Hematopoietic multipotent progenitor cell treated with erythropoietin and hydrocortisone succinate and interleukin-3 and kit ligand, for 6 days (in vitro differentiated cells): ENCODE measurements at regions not wholly inside any gene's neighbourhood (a gene's known extent, or its start where the extent isn't known, plus 50 kb on each side); places are given as distances from the start of the nearest gene placed in this dataset.
"Not testable (repeated sequence)": the region's sequence is repeated elsewhere in the genome, so short reads cannot be mapped to it uniquely, and the experiment has no call there.

ENCODE experiments used
- DNase-seq: peaks from one replicate; pipeline ENCODE4 v3.0.0-alpha.2; 2015

DNA sequence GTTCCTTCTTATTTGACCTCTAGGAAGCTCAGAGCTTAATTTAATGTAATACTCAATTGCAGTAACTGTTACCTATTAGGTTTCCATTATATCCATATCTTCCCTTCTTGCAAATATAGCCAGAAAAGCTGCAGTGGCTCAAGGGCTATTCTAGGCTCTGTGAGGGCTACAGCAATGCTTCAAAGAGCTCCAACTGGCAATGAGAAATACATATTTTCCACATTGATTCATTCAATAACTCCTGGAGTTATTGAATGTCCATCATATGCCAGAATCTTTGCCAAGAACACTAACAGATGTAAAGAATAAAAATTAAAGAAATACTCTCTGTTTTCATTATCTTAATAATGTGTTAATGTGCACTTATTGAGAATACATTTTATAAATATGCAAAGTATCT, 396.9 kb upstream of the PAPPA start:
- DNase-seq: no peak

DNA sequence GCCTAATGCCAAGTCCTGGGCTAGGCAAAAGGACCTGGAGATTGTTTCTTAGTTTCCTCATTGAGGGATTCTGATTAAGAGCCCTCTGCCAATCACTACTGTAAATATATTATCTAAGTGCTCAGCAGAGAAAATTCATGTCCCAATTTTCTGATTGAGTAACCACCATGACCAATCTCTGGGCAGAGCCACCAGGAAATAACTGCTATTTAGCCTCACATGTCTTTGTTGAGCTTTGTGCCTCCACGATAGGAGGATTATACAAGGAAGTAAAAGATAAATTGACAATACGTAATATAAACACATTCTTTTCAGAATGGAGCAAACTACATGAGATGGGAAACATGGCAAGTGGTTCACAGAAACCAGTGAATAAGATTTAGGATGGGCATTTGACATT, 396.1 kb upstream of the PAPPA start:
- DNase-seq: no peak

DNA sequence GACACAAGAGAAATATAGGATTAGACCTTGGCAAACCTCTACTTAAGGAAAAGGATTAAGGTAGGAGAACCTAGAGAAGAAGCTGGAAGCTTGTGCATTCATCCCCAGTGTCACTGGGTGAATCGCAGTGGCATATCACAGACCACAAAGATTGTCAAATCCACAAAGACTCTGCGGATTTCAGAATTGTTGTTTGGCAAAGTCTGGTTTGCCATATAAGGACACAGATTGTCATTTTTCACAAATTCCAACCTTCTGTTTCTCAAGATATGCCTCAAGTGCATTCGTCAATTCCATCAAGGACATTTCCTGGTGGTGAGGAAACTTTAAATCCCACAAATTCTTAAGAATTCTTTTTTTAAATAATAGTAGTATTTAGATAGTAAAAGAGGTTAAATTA, 395.1 kb upstream of the PAPPA start:
- DNase-seq: no peak

DNA sequence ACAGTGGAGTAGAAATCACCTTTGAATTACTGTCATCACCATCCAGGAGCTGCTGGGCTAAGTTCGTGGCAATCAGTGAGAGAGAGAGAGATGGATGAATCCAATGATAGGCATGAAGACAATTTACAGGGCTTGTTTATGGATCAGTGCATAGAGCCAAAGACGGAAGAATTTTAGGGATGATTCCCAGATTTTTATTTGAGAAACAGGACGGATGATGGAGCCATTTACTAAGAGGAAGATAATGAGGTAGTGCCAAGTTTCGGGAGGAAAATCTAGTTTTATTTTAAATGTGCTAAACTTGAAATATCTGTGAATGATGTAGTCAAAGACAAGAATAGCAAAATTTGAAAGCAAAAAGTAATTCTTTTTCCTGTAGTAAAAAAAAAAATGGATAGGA, 394.2 kb upstream of the PAPPA start:
- DNase-seq: no peak

DNA sequence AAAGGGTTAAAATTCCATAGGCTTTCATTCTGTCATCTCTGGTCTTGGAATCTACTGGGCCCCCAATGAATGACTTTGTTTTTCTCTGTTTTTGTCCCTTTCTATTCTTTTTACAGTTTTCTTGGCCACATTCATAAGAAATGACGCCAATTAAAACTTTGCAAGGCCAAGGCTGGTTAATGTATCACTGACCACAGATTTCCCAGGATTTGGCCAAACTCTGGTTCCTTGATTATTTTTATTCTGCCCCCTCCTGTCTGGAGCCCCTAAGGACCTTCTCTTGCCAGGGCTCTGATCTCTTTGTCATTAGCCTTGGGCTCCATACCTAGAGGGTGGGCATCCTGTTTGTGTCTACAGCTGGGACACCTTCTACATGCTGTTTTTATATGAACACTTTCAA, 388.9 kb upstream of the PAPPA start:
- DNase-seq: no peak

DNA sequence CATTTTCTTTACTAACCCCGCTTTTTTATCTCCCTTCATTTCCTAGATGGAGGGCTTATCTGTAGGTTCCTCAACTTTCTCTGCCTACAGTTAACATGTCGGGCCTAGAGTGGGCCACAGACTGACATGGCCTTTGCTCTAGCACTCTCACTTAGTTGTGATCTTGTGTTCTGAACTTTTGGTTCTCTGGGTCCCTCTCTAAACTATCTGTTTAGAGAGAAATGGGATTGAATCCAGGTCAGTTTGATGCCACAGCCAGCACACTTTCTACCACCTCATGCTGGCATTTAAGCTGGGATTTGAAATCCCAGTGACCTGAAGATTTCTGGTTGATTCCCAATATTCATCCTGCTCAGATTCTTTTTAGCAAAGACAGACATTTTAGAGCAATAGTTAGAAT, 388.5 kb upstream of the PAPPA start:
- no peak for DNase-seq

DNA sequence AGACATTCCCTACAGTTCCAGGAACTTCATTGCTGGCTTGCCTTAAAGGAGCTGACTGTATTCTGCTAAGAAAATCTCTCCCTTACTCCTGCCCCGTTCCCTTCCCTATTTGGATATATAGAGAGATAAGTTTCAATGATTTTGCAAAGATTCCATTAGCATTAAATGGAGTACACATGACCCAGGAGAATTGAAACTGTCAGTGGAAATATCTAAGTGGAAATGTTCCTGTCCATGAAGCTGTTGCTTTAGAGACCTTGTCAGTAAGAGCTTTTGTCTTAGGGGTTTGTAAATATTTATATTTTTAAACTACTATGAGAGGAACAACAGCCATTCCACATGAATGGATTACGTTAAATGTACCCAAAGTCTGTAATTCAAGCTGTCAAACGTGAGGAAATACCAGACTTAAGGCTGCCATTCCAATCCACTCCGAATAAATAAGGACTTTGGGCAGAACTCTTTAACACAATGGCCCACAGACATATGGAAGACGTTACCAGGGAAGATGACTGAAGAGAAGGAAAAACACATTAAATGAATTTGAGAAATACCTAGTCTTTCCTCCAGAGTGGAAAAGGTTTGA, 387.1 kb upstream of the PAPPA start:
- DNase-seq: no peak

DNA sequence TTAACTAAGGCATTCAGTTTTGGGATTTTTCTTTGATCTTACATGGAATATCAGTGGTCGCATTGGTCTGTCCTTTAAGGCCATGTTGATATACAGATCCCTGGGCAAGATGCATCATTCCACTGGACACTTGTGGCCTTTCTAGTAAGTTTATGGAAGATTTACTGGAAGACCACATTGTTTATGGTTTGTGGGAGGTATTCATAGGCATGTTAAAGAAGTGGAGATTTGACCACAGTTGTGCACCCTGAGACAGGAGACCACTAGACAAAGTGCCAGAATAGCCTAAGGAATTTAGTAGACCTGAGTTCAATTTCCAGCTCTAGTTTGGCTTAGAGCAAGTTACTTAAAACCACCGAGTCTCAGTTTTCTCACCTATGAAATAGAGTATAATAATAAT, 383.1 kb upstream of the PAPPA start:
- no peak for DNase-seq

DNA sequence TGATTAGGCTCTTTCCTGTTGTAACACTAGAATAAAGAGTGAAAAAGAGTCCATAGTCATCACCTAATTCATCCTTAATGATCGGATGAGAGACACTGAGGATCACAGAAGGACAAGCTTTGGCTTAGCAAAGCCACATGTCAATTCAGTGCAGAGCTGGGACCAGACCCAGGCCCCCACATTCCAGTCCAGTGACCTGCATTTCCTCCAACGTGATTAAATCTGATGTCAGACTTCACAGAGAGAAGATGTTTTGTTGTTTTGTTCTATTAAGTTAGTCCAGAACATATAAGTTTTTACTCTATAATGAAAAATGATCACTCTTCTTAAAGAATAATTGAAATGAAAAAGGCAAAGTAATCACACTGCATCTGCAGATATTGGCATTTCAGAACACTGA, 377.9 kb upstream of the PAPPA start:
- no peak for DNase-seq

DNA sequence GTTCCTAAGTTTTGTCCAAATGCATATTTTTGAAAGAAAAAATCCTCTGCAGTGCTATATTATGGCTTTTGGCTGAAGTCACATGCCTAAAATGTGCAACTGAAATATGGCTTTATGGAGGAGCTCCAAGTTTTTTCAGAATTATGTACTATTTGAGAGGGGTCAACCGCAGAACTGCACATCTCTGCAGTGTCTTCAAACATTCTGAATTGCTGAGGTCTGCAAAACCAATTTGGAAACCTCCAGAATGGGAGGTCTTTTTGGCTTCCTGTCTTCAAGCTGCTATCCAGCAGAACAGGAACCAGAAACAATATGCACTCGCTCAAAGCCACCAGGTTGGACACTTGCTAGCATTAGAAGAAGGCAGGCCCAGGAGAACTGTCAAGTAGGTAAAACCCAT, 376.0 kb upstream of the PAPPA start:
- DNase-seq: no peak

DNA sequence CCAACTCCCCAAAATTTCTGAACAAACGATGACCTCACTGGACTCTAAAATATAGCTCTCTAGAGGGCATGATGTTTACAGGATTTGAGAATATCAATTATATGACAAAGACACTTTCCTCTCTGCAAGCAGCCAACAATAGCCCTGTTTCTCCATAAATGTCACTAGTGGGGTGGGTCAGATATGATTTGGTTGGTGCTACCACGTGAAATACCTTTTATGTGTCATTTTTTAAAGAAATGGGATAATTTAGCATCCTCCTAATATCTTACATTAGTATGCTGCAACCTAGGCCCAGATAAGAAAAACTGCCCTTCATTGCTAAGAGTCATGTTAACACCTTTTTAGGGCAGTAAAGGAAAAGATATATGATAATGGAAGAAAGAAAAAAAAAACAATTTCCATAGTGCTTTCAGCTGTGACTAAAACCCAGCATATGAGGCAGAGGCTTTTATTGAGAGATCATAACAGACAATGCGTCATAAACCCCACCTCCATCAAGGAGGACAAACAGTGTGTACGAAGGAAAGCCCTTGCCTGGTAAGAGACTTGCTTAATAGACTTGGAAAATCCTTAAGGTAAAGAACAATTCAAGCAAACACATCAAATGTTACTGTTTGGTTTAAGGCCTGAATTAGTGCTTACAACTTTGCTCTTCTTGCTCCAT, 372.4 kb upstream of the PAPPA start:
- no peak for DNase-seq

DNA sequence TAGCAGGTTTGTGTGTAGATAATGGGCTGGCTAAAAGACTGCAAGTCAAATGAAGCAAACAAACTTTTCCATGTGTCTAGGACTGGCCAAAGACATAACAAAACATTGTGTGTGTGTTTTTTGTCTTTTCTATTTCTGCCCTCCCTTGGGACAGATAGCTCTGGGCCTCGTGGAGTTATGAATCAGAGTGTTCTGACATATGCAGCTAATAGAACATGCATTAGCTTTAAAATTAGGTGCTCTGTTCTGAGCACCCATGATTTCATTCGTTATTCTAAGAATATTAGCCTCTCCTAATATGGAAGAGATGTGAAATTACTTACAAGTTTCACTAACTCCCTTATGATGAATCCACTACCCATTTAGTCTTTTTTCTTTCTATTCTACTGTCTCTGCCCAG, 367.3 kb upstream of the PAPPA start:
- no peak for DNase-seq

DNA sequence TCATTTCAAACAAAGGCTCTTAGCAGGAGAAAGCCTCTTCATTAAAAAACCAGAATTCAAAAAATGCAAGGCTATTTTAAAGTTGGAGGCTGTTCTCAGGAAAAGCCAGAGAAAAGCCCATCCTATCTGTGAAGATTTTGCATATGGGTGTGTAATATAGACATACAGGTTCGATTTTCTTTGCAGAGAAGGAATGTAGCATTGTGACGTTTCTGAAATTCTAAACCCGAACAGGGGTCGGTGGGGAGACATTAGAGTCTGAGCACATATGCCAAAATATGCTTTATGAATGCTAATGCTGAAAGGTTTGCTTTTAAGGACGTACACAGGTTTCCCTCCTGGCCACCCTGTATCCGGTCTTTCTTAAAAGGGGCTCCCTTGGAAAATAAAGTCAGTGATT, 363.1 kb upstream of the PAPPA start:
- DNase-seq: no peak

DNA sequence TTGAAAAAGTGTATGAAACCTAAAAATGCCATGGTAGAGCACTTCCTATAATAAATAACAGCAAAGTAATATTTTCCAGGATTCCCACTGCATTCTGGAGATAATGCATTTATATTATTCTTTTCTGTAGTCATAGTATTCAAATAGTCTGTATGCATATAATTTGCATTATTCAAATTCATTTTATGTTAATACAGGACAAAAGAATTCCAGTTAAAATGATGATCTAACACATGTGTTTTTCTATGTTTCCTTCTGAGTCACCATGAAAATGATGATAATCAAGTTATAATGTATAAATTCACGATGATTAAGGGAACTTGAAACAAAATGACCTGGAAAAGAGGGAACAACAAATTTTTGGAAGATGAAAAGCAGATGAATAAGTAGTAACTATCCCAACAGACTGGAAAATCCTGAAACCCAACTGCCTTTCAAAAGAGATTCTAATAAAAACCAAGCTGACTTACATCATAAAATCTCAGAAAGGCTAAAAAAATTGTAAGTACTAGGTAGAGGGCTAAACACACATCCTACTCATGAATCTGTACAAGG, 358.6 kb upstream of the PAPPA start:
- DNase-seq: no peak

DNA sequence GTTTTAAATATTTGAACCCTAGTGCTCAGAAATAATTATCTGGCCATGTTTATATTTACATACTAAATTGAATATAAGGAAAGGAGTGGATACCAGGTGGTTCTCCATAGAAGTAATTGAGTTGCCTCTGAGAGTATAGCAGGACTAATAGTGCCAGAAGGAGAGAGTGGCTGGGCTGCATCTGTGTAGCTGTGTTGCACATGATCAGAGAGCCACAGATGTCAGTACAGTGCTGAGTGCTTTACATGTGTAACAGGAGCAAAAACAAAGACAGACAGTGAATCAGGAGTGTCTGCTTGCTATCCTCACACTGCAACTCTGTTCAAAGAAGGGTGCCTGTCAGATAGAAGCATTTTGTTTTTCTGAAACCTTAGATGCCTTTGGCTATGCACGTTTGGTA, 353.9 kb upstream of the PAPPA start:
- DNase-seq: no peak

DNA sequence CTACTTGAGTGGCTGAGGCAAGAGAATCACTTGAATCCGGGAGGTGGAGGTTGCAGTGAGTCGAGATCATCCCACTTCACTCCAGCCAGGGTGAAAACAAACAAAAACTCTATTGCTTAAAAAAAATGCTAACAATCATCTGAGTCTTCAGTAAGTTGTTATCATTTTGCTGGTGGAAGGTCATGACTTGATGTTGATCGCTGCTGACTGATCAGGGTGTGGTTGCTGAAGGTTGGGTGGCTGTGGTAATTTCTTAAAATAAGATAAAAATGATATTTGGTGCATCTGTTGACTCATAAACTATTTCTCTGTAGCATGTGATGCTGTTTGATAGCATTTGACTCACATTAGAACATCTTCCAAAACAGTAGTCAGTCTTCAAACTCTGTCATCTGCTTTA, 349.4 kb upstream of the PAPPA start:
- DNase-seq: no peak

DNA sequence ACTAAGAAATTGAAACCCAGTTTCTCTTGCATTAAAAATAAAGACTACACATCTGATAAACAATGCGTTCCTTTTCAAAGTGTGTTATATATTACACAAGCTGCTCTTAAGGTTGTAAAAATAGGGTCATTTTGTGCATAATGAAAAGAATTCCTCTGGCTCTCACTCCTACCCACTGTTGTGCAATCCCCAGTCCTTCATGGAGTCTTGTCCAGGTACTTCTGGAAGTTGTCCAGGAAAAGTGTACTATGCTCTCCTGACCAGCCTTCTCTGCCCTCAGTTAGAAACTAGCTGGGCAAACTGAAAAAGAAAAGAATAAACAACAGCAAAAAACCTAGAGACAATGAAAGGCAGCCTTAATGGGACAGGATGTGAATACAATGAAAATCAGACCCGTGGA, 345.5 kb upstream of the PAPPA start:
- no peak for DNase-seq

DNA sequence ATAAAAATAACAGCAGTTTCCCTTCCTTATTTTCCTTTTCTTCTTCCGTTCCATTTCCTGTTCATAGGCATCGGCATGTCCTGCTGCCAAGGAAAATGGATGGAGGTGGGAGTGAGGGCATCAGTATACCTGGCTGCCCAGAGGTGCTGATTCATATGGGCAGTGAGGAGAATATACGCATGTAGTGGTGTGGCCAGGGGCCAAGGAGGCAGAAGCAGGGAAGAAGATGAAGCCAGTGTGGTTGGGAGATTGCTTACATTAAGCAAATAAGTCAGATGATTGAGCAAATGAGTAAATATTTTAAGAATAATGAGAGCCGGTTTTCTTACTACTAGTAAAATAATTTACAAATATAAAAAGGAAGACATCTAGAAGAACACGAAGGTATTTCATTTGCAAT, 344.9 kb upstream of the PAPPA start:
- no peak for DNase-seq

DNA sequence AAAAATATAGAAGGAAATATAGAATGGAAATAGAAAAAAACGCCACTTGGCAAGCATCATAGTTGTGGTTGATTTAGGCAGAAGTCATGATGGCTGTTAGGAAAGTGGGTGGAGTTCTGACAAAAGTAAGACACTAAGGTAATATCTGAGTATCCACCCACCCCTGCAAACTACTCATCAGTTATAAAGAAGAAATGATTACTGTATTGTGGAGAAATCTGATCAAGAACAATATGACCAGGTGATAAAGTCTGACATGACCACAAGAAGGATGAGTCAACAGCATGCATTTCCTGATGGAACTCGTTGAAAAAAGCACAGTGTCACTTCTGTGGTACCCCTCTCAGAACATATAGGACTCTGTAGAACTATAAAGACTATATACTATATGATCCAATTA, 343.4 kb upstream of the PAPPA start:
- no peak for DNase-seq

DNA sequence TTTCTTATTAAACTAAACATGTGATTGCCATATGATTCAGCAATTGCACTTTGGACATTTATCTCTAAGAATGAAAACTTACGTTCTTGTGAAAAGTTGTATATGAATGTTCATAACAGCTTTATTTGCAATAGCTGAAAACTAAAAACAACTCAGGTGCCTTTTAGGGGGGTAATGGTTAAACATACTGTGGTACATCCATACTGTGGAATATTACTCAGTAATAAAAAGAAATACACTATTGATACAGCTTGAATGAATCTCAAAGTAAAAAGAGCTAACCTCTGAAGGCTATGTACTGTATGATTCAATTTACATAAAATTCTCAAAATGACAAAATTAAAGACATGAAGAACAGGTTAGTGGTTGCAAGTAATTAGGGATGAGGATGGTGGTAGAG, 339.5 kb upstream of the PAPPA start:
- no peak for DNase-seq

DNA sequence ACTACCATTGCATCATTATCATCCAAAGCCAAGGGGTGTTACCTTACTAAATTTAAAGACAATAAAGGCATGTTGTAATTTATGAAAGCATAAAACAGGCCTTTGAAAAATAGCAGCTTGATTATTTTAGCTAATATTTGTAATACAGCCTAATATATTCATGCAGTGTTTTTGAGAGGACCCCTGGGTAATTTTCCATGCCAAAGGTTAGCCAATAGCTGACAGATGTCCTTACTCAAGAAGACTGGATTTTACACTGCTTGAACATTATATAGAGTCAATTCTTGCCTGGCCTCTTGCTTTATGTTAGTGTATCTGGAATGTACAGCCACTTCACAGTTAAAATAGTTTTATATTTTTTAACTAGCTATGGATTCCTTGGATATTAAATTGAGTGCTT, 337.8 kb upstream of the PAPPA start:
- DNase-seq: no peak

DNA sequence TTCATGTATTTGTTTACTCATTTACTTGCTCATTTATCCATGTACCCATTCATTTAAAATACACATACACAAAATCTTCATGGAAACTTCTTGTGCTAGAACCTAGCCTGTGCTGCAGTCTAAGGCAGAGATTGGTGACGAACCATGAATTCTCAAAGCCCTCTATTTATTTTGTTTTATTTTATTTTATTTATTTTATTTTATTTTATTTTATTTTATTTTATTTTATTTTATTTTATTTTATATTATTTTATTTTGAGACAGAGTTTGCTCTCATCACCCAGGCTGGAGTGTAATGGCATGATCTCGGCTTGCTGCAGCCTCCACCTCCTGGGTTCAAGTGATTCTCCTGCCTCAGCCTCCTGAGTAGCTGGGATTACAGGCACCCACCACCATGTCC, 334.9 kb upstream of the PAPPA start:
- not testable (repeated sequence) for DNase-seq

DNA sequence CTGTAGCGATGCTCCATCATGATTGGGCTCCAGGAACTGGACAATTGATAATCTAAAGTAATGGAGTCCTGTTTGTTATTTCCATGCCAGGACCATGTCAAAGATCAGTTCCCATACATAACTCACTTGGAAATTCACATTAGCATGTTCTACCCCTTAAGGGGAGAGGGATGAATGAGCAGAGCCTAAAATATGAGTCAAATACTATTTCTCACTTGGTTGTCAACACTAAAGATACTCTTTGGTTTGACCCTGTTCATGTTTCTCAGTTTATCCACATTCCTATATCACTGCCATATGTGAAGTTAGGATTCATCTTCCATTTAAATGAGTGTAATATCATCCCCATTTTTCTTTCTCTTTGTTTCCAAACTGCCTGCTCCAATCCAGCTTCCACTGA, 321.6 kb upstream of the PAPPA start:
- DNase-seq: no peak

DNA sequence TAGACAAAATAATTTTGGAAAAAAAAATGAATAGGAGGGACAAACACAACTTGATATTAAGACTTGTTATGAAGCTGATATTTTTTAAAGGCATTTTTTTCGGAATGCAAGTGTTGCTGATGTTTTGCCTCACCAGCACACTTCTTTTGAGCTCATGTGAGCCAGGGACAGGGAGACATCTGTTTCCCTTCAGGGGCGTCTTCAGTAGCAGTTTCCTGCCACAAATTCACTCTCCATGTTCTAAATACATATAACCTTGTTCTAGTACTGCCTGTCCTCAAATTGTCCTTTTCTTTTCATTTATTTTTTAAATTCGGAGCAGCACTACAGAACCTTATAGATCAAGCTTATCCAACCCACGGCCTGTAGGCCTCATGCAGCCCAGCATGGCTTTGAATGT, 316.0 kb upstream of the PAPPA start:
- DNase-seq: no peak

DNA sequence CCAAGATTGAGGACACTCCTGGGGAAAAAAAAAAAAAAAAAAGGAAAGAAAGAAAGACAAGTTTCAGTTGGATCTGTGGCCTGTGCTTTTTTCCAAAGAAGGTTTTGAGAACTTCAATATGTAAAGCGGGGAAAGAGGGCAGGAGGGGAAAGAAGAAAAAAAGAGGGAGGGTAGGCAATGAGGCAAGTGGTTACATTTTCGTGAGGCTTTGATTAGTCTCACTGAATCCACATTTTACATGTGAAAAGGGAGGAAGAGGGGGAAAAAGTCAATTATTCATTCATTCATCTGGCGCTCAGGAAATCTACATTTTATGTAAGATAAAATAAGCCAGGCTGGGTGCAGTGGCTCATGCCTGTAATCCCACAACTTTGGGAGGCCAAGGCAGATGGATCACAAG, 315.2 kb upstream of the PAPPA start:
- no peak for DNase-seq
